SU-DHL-6 (cell line): ENCODE measurements at regions not wholly inside any gene's neighbourhood (a gene's known extent, or its start where the extent isn't known, plus 50 kb on each side); places are given as distances from the start of the nearest gene placed in this dataset.

Experiments
- H2AFZ ChIP-seq: fragments of 200-600 bp; sonication (generic); 2 replicates; pipeline ENCODE4 v1.6.1; 2014; ENCODE audit warnings: low read depth, mild to moderate bottlenecking, moderate library complexity, mixed read lengths, antibody characterized with exemption, low read length; ENCODE audit not compliant: severe bottlenecking
- H3F3A ChIP-seq: fragments of 200-600 bp; shearing (Covaris generic); 2 replicates; pipeline ENCODE4 v1.6.0; 2016; ENCODE audit warnings: antibody characterized with exemption, mild to moderate bottlenecking; ENCODE audit not compliant: insufficient read depth
- H3K27ac ChIP-seq: fragments of 200-600 bp; sonication (generic); 2 replicates; pipeline ENCODE4 v1.5.1; 2016; ENCODE audit warnings: low read depth, mild to moderate bottlenecking, low read length, moderate library complexity, mixed read lengths
- H3K27me3 ChIP-seq: fragments of 200-600 bp; sonication (generic), shearing (Covaris generic); 2 replicates; pipeline ENCODE4 v1.6.0; 2014; ENCODE audit warnings: mild to moderate bottlenecking, low read length
- H3K36me3 ChIP-seq: fragments of 200-600 bp; sonication (generic); 2 replicates; pipeline ENCODE4 v1.6.1; 2014; ENCODE audit warnings: mild to moderate bottlenecking, low read length, mixed read lengths
- H3K4me2 ChIP-seq: fragments of 300-600, 200-600 bp; shearing (Covaris generic), sonication (generic); 2 replicates; pipeline ENCODE4 v1.6.0; 2014; ENCODE audit warnings: low read length, low read depth, mild to moderate bottlenecking; ENCODE audit not compliant: poor library complexity, severe bottlenecking
- H3K4me3 ChIP-seq: fragments of 200-600 bp; sonication (generic); 2 replicates; pipeline ENCODE4 v1.5.1; 2014; ENCODE audit warnings: antibody characterized with exemption, low read length, mild to moderate bottlenecking, mixed read lengths; ENCODE audit not compliant: insufficient read depth, poor library complexity, severe bottlenecking
- H3K79me2 ChIP-seq: fragments of 200-600 bp; sonication (generic); 2 replicates; pipeline ENCODE4 v1.6.1; 2014; ENCODE audit warnings: mild to moderate bottlenecking, low read length, moderate library complexity; ENCODE audit not compliant: insufficient read depth
- H3K9ac ChIP-seq: fragments of 200-600 bp; sonication (generic); 2 replicates; pipeline ENCODE4 v1.7.0; 2014; ENCODE audit warnings: mild to moderate bottlenecking, low read length
- H3K9me2 ChIP-seq: fragments of 200-600 bp; sonication (generic); replicated peaks from 2 replicates; pipeline ENCODE4 v1.6.1; 2014; ENCODE audit warnings: low read length; ENCODE audit not compliant: insufficient read depth
- H3K9me3 ChIP-seq: fragments of 200-600 bp; sonication (generic); 2 replicates; pipeline ENCODE4 v1.6.1; 2014; ENCODE audit warnings: low read length, mixed read lengths; ENCODE audit not compliant: insufficient read depth
- H4K20me1 ChIP-seq: fragments of 200-600 bp; sonication (generic); 2 replicates; pipeline ENCODE4 v1.6.1; 2014; ENCODE audit warnings: low read depth, mild to moderate bottlenecking, antibody characterized with exemption, low read length, moderate library complexity, mixed read lengths
- EZH2phosphoT487 ChIP-seq: fragments of 200-600 bp; sonication (generic), shearing (Covaris generic); conservative IDR thresholded peaks from 2 replicates; pipeline ENCODE4 v1.6.1; 2018; ENCODE audit warnings: mild to moderate bottlenecking, antibody characterized with exemption, low read length, moderate library complexity, mixed read lengths
- TF ChIP-seq, protein P1 (sequence below): fragments of 200-600 bp; sonication (generic); IDR thresholded peaks from one replicate; pipeline ENCODE4 v1.5.1; 2017; ENCODE audit warnings: antibody characterized with exemption, mild to moderate bottlenecking, low read length, moderate library complexity; ENCODE audit not compliant: insufficient read depth, poor library complexity, severe bottlenecking

DNA sequence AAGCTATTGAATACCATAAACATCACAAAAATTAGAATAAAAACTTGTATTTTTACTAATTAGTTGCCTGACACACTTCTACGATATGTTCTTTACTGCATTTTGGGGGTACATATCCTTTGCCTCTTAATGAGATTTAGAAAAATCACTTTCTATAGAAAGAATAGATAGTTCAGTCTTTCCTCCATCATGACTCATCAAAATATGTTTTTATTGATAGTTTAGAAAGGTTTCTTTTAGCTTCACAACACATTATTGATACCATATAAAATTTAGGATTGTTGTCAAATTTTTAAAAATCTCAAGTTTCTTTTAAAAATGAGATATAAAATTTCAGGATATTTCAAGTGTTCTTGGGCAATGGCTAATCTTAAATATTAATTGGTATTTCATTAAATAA, 74.5 kb upstream of the NOCT start:
- Histone ChIP-seq H3K36me3 (no peaks in the 10 kb centered on the region), H3K27ac (no peak overlapping the region)

DNA sequence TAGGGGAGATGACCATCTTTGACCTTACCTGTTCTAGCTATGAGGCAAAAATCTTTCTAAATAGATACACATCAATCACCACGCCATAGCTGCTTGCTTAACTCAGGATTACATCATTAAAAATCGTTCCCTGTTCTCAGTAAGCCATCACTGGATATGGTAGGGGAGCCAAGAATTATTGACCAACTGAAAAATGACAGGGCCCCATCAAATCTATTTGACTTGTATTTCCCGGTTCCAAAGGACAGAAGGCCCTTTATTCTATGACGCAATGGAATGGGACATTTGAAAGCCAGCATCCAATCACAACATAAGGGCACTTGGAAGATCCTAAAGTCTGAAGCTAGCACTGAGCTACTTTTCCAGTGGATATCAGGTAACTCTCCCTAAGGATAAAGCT, 75.6 kb upstream of the NOCT start:
- Histone ChIP-seq H3K36me3 (no peaks in the 10 kb centered on the region), H2AFZ (no peak overlapping the region), H3K9me2 (no peaks in the 10 kb centered on the region), H3K27me3 (no peaks in the 10 kb centered on the region), H3K4me3 (no peak overlapping the region), H3K4me2 (no peak overlapping the region), H3K9me3 (no peaks in the 10 kb centered on the region), H4K20me1 (no peaks in the 10 kb centered on the region), H3K9ac (no peak overlapping the region), H3K27ac (no peak overlapping the region), H3K79me2 (no peaks in the 10 kb centered on the region), H3F3A (no peaks in the 10 kb centered on the region)
- no peak for TF ChIP-seq EZH2phosphoT487
- TF ChIP-seq, protein P1, sequence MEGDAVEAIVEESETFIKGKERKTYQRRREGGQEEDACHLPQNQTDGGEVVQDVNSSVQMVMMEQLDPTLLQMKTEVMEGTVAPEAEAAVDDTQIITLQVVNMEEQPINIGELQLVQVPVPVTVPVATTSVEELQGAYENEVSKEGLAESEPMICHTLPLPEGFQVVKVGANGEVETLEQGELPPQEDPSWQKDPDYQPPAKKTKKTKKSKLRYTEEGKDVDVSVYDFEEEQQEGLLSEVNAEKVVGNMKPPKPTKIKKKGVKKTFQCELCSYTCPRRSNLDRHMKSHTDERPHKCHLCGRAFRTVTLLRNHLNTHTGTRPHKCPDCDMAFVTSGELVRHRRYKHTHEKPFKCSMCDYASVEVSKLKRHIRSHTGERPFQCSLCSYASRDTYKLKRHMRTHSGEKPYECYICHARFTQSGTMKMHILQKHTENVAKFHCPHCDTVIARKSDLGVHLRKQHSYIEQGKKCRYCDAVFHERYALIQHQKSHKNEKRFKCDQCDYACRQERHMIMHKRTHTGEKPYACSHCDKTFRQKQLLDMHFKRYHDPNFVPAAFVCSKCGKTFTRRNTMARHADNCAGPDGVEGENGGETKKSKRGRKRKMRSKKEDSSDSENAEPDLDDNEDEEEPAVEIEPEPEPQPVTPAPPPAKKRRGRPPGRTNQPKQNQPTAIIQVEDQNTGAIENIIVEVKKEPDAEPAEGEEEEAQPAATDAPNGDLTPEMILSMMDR = no peak

More for the DNA sequence above, 74.5 kb upstream of the NOCT start:
- H3K9me3 ChIP-seq = no peaks in the 10 kb centered on the region
- H3K9me2 ChIP-seq = no peaks in the 10 kb centered on the region
- H3K9ac ChIP-seq = no peak overlapping the region
- no peaks in the 10 kb centered on the region for H3K79me2 ChIP-seq
- H2AFZ ChIP-seq = no peak overlapping the region
- no peak overlapping the region for H3K4me3 ChIP-seq
- TF ChIP-seq EZH2phosphoT487 = no peak
- TF ChIP-seq, protein P1 = no peak
- no peaks in the 10 kb centered on the region for H3K27me3 ChIP-seq
- no peak overlapping the region for H3K4me2 ChIP-seq
- H4K20me1 ChIP-seq = no peaks in the 10 kb centered on the region
- no peaks in the 10 kb centered on the region for H3F3A ChIP-seq

DNA sequence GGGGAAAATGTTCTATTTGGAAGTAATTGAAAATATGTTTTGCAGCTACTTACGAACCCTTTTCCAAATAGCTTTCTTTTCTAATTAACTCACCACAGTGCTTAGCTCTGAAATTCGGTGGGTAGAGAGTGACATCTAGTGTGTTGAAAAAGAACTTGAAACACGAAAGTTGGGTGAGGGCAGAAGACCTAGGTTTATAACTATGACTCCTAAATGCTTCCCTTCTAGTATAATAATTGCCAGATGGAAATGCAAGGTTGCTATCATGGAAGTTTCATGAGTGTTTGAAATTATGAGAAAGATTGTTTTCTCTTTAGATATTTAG, 77.3 kb upstream of the NOCT start:
- Histone ChIP-seq H3K9ac (no peak overlapping the region), H2AFZ (no peak overlapping the region), H3K4me2 (no peak overlapping the region)

More for the DNA sequence above, 77.3 kb upstream of the NOCT start:
- no peak overlapping the region for H3K4me3 ChIP-seq
- no peaks in the 10 kb centered on the region for H3F3A ChIP-seq
- H3K27ac ChIP-seq = no peak overlapping the region
- no peaks in the 10 kb centered on the region for H3K36me3 ChIP-seq
- H4K20me1 ChIP-seq = no peaks in the 10 kb centered on the region
- TF ChIP-seq, protein P1 = no peak
- no peak for TF ChIP-seq EZH2phosphoT487
- H3K9me3 ChIP-seq = no peaks in the 10 kb centered on the region
- no peaks in the 10 kb centered on the region for H3K27me3 ChIP-seq
- no peaks in the 10 kb centered on the region for H3K79me2 ChIP-seq
- no peaks in the 10 kb centered on the region for H3K9me2 ChIP-seq
